ENCODE measurements at regions not wholly inside any gene's neighbourhood (a gene's known extent, or its start where the extent isn't known, plus 50 kb on each side); places are given as distances from the start of the nearest gene placed in this dataset.

GRCh38 chr13:47327861-47328260, 431.0 kb upstream of the HTR2A start:
- no peak for TF ChIP-seq REST (IDR thresholded peaks at IDR 0.05; ENCODE audit: borderline replicate concordance)
- no peak for TF ChIP-seq EZH2 (IDR thresholded peaks at IDR 0.05; ENCODE audit: borderline replicate concordance, insufficient read depth, low read length, poor library complexity, severe bottlenecking)
- TF ChIP-seq, protein P1, sequence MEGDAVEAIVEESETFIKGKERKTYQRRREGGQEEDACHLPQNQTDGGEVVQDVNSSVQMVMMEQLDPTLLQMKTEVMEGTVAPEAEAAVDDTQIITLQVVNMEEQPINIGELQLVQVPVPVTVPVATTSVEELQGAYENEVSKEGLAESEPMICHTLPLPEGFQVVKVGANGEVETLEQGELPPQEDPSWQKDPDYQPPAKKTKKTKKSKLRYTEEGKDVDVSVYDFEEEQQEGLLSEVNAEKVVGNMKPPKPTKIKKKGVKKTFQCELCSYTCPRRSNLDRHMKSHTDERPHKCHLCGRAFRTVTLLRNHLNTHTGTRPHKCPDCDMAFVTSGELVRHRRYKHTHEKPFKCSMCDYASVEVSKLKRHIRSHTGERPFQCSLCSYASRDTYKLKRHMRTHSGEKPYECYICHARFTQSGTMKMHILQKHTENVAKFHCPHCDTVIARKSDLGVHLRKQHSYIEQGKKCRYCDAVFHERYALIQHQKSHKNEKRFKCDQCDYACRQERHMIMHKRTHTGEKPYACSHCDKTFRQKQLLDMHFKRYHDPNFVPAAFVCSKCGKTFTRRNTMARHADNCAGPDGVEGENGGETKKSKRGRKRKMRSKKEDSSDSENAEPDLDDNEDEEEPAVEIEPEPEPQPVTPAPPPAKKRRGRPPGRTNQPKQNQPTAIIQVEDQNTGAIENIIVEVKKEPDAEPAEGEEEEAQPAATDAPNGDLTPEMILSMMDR (IDR thresholded peaks at IDR 0.05; ENCODE audit: poor library complexity, severe bottlenecking) = no peak
- TF ChIP-seq EP300 (conservative IDR thresholded peaks at IDR 0.05; ENCODE audit: poor library complexity, severe bottlenecking) = no peak
- TF ChIP-seq TAF1 (IDR thresholded peaks at IDR 0.05; ENCODE audit: low read depth) = no peak
- TF ChIP-seq POLR2AphosphoS5 (IDR thresholded peaks at IDR 0.05) = no peak
- TF ChIP-seq MXI1 (conservative IDR thresholded peaks at IDR 0.05; ENCODE audit: poor library complexity, severe bottlenecking) = no peak

Measured in neural cell (in vitro differentiated cells).